ENCODE measurements at regions not wholly inside any gene's neighbourhood (a gene's known extent, or its start where the extent isn't known, plus 50 kb on each side); places are given as distances from the start of the nearest gene placed in this dataset.

GRCh38 chr15:66894986-66895780 is 170.2 kb upstream of the SMAD3 start (continued):
- TF ChIP-seq, protein P1, sequence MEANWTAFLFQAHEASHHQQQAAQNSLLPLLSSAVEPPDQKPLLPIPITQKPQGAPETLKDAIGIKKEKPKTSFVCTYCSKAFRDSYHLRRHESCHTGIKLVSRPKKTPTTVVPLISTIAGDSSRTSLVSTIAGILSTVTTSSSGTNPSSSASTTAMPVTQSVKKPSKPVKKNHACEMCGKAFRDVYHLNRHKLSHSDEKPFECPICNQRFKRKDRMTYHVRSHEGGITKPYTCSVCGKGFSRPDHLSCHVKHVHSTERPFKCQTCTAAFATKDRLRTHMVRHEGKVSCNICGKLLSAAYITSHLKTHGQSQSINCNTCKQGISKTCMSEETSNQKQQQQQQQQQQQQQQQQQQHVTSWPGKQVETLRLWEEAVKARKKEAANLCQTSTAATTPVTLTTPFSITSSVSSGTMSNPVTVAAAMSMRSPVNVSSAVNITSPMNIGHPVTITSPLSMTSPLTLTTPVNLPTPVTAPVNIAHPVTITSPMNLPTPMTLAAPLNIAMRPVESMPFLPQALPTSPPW (CRISPR knock-in tag; IDR thresholded peaks at IDR 0.05) = no peak
- TF ChIP-seq ZNF324 (CRISPR knock-in tag; IDR thresholded peaks at IDR 0.05) (no peak), CREB3L1 (IDR thresholded peaks at IDR 0.05; ENCODE audit: borderline replicate concordance, low read depth) (no peak), FOXO4 (CRISPR knock-in tag; IDR thresholded peaks at IDR 0.05) (no peak), CHD1 (IDR thresholded peaks at IDR 0.05; ENCODE audit: low read length) (no peak), ZNF431 (CRISPR knock-in tag; IDR thresholded peaks at IDR 0.05) (no peak), TCF7 (IDR thresholded peaks at IDR 0.05; ENCODE audit: borderline replicate concordance) (no peak), MEIS2 (IDR thresholded peaks at IDR 0.05; ENCODE audit: partially characterized antibody) (peak; percentile 50), SRF (CRISPR knock-in tag; IDR thresholded peaks at IDR 0.05) (no peak), ZNF445 (CRISPR knock-in tag; IDR thresholded peaks at IDR 0.05; ENCODE audit: low read depth) (no peak), GATA2 (CRISPR knock-in tag; IDR thresholded peaks at IDR 0.05) (no peak), KDM1A (IDR thresholded peaks at IDR 0.05) (no peak), EP300 (IDR thresholded peaks at IDR 0.05; ENCODE audit: low read length) (peak; percentile 10; the same call in 1 of the 2 replicates), POU5F1 (IDR thresholded peaks at IDR 0.05; ENCODE audit: borderline replicate concordance, low read depth, low read length, partially characterized antibody) (no peak), DPF2 (IDR thresholded peaks at IDR 0.05) (peak; percentile 35; the same call in 1 of the 2 replicates), KLF16 (IDR thresholded peaks at IDR 0.05) (no peak), ZFP1 (CRISPR knock-in tag; IDR thresholded peaks at IDR 0.05) (no peak)
- TF ChIP-seq, protein P2, sequence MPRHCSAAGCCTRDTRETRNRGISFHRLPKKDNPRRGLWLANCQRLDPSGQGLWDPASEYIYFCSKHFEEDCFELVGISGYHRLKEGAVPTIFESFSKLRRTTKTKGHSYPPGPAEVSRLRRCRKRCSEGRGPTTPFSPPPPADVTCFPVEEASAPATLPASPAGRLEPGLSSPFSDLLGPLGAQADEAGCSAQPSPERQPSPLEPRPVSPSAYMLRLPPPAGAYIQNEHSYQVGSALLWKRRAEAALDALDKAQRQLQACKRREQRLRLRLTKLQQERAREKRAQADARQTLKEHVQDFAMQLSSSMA (CRISPR knock-in tag; IDR thresholded peaks at IDR 0.05) = no peak
- TF ChIP-seq, protein P3, sequence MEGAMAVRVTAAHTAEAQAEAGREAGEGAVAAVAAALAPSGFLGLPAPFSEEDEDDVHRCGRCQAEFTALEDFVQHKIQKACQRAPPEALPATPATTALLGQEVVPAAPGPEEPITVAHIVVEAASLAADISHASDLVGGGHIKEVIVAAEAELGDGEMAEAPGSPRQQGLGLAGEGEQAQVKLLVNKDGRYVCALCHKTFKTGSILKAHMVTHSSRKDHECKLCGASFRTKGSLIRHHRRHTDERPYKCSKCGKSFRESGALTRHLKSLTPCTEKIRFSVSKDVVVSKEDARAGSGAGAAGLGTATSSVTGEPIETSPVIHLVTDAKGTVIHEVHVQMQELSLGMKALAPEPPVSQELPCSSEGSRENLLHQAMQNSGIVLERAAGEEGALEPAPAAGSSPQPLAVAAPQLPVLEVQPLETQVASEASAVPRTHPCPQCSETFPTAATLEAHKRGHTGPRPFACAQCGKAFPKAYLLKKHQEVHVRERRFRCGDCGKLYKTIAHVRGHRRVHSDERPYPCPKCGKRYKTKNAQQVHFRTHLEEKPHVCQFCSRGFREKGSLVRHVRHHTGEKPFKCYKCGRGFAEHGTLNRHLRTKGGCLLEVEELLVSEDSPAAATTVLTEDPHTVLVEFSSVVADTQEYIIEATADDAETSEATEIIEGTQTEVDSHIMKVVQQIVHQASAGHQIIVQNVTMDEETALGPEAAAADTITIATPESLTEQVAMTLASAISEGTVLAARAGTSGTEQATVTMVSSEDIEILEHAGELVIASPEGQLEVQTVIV (CRISPR knock-in tag; IDR thresholded peaks at IDR 0.05; ENCODE audit: borderline replicate concordance) = no peak
- TF ChIP-seq, protein P4, sequence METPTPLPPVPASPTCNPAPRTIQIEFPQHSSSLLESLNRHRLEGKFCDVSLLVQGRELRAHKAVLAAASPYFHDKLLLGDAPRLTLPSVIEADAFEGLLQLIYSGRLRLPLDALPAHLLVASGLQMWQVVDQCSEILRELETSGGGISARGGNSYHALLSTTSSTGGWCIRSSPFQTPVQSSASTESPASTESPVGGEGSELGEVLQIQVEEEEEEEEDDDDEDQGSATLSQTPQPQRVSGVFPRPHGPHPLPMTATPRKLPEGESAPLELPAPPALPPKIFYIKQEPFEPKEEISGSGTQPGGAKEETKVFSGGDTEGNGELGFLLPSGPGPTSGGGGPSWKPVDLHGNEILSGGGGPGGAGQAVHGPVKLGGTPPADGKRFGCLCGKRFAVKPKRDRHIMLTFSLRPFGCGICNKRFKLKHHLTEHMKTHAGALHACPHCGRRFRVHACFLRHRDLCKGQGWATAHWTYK (CRISPR knock-in tag; IDR thresholded peaks at IDR 0.05) = no peak
